ENCODE measurements at regions not wholly inside any gene's neighbourhood (a gene's known extent, or its start where the extent isn't known, plus 50 kb on each side); places are given as distances from the start of the nearest gene placed in this dataset.

DNA sequence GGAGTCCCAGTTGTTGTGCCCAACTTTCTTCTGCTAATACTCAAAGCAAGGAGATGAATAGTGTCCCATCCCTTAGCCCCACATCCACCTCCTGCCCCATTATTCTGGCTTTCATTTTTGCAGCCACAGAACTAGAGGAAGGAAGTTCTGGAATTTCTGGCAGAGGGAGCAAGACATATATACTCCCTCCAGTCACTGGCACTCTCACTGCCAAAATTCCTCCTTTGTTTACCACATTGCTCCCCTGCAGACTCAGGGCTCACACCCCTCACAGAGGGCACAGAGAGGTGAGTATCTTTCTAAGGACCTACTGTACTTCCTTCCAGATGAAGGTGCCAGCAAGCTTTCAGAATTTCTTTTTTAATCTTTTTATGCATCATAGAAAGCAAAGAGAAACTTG is 168.0 kb upstream of the ID4 start:
- Histone ChIP-seq H3K4me1 (ENCODE audit: control insufficient read depth in 1 of 2, insufficient read depth in 1 of 2, low read depth in 1 of 2, low read length in 1 of 2) (no peaks in the 10 kb centered on the region), H3K36me3 (no peaks in the 10 kb centered on the region), H3K4me3 (ENCODE audit: low read depth in 1 of 2, low read length in 1 of 2) (no peak overlapping the region), H3K27me3 (no peaks in the 10 kb centered on the region), H3K9me3 (no peaks in the 10 kb centered on the region), H3K27ac (no peak overlapping the region)
- TF ChIP-seq, protein P1, sequence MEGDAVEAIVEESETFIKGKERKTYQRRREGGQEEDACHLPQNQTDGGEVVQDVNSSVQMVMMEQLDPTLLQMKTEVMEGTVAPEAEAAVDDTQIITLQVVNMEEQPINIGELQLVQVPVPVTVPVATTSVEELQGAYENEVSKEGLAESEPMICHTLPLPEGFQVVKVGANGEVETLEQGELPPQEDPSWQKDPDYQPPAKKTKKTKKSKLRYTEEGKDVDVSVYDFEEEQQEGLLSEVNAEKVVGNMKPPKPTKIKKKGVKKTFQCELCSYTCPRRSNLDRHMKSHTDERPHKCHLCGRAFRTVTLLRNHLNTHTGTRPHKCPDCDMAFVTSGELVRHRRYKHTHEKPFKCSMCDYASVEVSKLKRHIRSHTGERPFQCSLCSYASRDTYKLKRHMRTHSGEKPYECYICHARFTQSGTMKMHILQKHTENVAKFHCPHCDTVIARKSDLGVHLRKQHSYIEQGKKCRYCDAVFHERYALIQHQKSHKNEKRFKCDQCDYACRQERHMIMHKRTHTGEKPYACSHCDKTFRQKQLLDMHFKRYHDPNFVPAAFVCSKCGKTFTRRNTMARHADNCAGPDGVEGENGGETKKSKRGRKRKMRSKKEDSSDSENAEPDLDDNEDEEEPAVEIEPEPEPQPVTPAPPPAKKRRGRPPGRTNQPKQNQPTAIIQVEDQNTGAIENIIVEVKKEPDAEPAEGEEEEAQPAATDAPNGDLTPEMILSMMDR (IDR thresholded peaks at IDR 0.05) = no peak

DNA sequence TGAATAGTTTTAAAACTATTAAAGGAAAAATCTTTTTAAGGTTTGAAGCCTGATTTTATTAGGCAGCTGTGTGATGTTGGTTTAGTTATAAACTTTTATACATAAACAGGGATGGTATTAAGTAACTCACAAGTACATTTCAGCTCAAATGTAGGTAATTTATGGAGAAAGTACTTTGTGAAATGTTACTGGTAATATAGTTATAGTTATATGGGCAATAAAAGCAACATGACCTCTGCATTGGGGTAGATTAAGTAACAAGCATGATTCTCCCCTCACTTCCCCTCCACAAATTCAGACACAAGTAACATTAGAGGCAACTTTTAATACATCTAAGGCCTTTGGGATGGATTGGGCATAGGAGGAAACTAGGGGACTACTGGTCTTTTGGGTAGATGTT is 154.3 kb upstream of the ID4 start:
- no peak overlapping the region for H3K4me3 ChIP-seq (ENCODE audit: low read depth in 1 of 2, low read length in 1 of 2)
- TF ChIP-seq, protein P1 (IDR thresholded peaks at IDR 0.05) = no peak
- H3K27ac ChIP-seq = no peak overlapping the region
- no peaks in the 10 kb centered on the region for H3K36me3 ChIP-seq
- H3K9me3 ChIP-seq = no peaks in the 10 kb centered on the region
- no peaks in the 10 kb centered on the region for H3K4me1 ChIP-seq (ENCODE audit: control insufficient read depth in 1 of 2, insufficient read depth in 1 of 2, low read depth in 1 of 2, low read length in 1 of 2)
- H3K27me3 ChIP-seq = no peaks in the 10 kb centered on the region

DNA sequence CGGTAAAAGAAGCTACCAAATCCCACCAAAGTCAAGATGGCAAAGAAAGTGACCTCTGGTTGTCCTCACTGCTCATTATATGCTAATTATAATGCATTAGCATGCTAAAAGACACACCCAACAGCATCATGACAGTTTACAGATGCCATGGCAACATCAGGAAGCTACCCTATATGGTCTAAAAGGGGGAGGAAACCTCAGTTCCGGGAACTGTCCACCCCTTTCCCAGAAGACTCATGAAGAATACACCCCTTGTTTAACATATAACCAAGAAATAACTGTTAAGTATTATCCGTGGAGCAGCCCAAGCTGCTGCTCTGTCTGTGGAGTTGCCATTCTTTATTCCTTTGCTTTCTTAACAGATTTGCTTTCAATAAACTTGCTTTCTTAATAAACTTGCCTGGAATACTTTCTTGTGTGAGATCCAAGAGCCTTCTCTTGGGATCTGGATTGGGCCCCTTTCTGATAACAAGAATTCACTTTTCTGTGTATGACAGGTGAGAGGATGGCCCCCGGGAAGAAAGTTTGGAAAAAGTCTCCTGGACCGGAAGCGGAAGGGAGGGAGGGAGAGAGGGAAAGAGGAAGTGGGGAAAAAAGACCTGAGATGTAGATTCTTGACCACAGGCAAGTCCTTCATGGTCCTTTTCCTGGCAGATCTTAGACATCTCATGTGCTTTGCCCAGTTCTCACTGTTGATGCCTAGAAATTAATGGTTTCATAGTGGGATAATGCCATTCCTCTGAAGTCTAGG is 146.7 kb upstream of the ID4 start:
- Histone ChIP-seq H3K27ac (no peak overlapping the region), H3K4me1 (ENCODE audit: control insufficient read depth in 1 of 2, insufficient read depth in 1 of 2, low read depth in 1 of 2, low read length in 1 of 2) (no peaks in the 10 kb centered on the region), H3K27me3 (peaks cover 39% of the 10 kb centered on the region), H3K4me3 (ENCODE audit: low read depth in 1 of 2, low read length in 1 of 2) (no peak overlapping the region), H3K36me3 (no peaks in the 10 kb centered on the region), H3K9me3 (no peaks in the 10 kb centered on the region)
- TF ChIP-seq, protein P1 (IDR thresholded peaks at IDR 0.05) = no peak

DNA sequence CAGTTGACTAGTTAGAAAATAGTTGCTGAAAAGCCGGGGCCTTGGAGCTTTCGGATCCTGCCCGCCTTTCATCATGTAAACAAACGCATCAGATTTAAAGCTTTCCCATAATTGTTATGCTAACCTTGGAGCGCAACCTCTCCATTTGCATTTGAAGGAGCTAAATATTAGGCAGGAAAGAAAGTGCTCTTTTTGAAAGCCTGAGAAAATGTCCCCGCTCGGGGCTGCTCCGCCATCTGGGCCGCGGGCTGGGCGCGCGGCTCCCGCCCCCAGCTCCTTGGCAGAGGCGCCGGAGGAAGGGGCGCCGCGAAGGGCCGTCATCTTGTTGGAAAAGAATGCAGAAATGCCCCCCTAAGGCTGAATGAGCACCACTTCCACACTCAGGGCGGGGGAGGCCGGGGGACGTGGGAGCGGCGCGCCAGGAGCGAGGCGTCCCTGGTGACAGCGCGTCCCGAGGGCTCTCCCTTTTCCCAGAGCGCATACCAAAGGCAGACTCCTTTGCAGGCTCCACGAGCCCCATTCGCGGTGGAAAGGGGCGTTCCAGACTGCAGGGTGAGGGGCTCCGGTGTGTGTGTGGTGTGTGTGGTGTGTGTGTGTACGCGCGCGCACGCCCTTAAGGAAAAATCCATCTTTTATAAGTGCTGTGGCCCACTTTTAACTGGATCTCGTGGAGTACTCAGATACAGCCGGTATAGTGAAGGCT is 145.6 kb upstream of the ID4 start:
- H3K4me1 ChIP-seq (ENCODE audit: control insufficient read depth in 1 of 2, insufficient read depth in 1 of 2, low read depth in 1 of 2, low read length in 1 of 2) = no peaks in the 10 kb centered on the region
- no peaks in the 10 kb centered on the region for H3K9me3 ChIP-seq
- H3K27me3 ChIP-seq = peaks cover 39% of the 10 kb centered on the region
- TF ChIP-seq, protein P1 (IDR thresholded peaks at IDR 0.05) = no peak
- no peaks in the 10 kb centered on the region for H3K36me3 ChIP-seq
- H3K4me3 ChIP-seq (ENCODE audit: low read depth in 1 of 2, low read length in 1 of 2) = no peak overlapping the region
- H3K27ac ChIP-seq = no peak overlapping the region

DNA sequence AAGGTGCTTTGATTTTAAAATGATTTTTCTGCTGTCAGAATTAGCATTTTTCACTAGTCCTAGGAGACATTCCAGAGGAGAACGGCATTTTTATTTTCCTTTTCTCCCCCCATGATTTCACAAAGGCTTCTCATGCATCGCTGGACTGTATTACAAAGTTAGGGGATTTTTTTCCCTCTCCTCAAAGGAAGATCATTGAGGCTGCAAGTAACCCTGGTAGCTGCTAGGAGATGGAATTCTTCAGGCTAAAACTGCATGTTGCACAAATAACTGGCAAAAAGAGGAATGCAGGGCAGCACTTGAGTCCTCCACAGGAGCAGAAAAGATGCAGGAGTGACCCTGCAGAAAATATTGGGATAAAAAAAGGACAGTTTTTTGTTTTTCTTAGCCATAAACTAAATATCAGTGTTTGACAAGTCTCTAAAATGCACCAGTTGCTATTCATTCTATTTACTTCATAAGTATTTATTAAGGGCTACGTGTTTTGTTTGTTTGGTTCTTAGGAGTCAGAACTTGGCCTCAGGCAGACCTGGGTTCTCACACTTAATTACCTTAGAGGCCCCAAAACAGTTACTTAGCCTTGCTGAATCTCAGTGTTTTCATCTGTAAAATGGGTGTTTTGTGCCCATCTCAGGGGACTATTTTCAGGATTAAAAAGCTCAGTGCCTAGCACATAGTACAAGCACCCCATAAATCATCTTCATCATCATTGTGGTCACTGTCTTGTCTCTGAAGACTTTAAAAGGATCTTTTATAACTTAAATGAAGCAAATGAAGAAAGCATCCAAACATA is 144.5 kb upstream of the ID4 start:
- H3K36me3 ChIP-seq = no peaks in the 10 kb centered on the region
- TF ChIP-seq, protein P1 (IDR thresholded peaks at IDR 0.05) = no peak
- no peak overlapping the region for H3K27ac ChIP-seq
- H3K4me1 ChIP-seq (ENCODE audit: control insufficient read depth in 1 of 2, insufficient read depth in 1 of 2, low read depth in 1 of 2, low read length in 1 of 2) = no peaks in the 10 kb centered on the region
- H3K27me3 ChIP-seq = peaks cover 39% of the 10 kb centered on the region
- no peaks in the 10 kb centered on the region for H3K9me3 ChIP-seq
- H3K4me3 ChIP-seq (ENCODE audit: low read depth in 1 of 2, low read length in 1 of 2) = no peak overlapping the region
